NCI-H2107 treated with DMSO at 0.1 percent for 48 hours (cell line): ENCODE measurements at regions not wholly inside any gene's neighbourhood (a gene's known extent, or its start where the extent isn't known, plus 50 kb on each side); places are given as distances from the start of the nearest gene placed in this dataset.

ENCODE experiments used
- DNase-seq: peaks from one replicate; lab custom pipeline; 2025; ENCODE audit not compliant: unreplicated experiment; lab: John Stamatoyannopoulos, UW

DNA sequence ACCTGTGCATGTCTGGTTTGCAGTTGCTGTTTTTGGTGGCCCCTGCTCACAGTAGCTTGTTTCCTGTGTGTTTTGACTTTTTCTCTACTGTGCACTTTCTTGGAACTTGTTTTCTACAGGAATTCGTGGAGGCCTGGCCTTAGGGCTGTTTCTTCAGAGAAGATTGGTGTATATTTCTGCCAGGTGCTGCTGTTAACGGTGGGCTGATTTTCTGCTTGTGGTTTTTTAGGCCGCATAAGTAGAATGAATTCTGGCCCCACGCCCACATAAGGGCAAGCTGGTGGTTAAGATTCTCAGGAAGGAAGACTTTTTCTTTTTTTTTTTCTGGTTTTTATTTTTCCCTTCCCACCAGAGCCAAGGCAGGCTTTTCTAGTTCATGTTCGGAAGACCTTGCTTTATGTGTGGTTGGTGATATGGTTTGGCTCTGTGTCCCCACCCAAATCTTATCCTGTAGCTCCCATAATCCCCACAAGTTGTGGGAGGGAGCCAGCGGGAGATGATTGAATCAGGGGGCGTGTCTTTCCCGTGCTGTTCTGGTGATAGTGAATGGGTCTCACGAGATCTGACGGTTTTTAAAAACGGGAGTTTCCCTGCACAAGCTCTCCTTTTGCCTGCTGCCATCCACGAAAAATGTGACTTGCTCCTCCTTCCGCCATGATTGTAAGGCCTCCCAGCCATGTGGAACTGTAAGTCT lies 71.5 kb upstream of the DISP3 start:
- no peak for DNase-seq

DNA sequence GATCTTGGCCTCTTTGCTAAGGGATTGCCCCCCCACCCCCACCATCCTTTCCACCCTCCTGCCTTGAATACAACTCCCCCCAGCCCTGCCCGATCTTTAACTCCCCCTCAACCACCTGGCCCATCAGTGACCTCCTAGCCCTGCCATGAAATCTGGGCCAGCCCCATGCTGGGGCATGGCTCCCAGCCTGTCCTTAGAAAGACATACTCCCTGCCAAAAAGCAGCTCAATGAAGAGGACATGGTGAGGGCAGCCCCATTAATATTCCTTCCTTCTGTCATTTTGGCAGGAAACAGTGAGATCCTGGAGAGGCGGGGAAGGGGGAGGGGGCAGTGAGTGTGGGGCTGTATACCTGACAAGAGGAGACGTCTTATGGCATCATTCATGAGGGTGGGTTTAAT lies 66.8 kb upstream of the DISP3 start:
- DNase-seq: no peak

DNA sequence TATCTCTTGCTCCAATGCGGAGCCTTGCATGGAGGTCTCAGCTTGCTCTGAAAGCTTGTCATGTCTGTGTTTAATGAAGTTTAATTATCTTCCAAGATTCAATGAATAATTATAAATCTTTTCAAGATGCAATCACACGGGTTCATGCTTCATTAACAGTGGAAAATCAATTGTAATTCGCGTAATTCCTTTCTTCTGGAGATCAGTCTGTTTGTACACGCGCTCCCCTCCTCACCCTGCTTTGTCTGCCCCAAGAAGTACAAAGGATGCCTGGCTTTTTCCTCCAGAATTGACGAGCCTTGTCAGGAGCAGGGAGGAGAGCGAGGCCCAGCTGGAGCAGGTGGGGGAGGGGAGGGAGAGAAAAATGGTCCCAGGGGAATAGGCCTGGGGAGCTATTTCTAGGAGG lies 65.0 kb upstream of the DISP3 start:
- peak; percentile 39 for DNase-seq

GRCh38 chr1:11414926-11415538 lies 63.9 kb upstream of the DISP3 start:
- DNase-seq: no peak

GRCh38 chr1:11417162-11417561 lies 61.8 kb upstream of the DISP3 start:
- no peak for DNase-seq

- DNase-seq: no peak
Observed at GRCh38 chr1:11418056-11418455, 60.9 kb upstream of the DISP3 start.

GRCh38 chr1:11421443-11421842 lies 57.5 kb upstream of the DISP3 start:
- DNase-seq: no peak

GRCh38 chr1:11422686-11423085 lies 56.3 kb upstream of the DISP3 start:
- no peak for DNase-seq

DNA sequence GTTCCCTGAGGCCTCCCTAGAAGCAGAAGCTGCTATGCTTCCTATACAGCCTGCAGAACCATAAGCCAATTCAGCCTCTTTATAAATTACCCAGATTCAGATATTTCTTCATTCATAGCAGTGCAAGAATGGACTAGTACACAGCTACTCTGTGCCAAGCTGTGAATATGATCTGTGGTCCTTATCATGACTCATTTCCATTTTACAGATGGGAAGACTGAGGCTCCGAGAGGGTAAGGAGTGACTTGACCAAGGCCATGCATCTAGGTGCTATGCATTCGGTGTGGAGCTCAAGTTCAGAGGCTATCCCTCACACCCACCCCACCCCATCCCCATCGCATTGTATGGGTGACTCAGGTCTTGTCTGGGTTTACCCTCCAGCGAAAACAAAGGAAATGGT lies 52.3 kb upstream of the DISP3 start:
- DNase-seq: no peak

DNA sequence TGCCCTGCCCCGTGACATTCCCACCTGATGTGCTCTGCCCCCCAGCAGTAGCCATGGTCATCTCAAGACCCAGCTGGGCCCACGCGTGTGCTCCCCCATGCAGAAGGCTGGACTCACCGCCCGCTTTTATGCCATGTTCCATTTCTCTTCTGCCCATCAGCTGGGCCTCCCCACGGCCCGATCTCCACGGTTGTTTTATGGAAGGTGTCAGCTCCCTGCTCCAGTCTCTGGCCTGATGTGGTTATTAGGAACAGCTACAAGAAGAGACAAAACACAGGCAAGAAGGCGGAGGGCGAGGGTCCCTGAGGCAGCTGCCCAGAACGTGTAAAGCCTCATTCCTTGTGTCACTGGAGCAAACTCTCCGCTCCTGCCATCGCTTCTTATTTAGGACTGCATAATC lies 50.2 kb upstream of the DISP3 start:
- DNase-seq: no peak
